Stimulated activated CD4-positive, alpha-beta T cell treated with anti-CD3 and anti-CD28 coated beads, Interleukin-2, amount 100 ng/mL, for 48 hours (primary cell): ENCODE measurements at regions not wholly inside any gene's neighbourhood (a gene's known extent, or its start where the extent isn't known, plus 50 kb on each side); places are given as distances from the start of the nearest gene placed in this dataset.

ENCODE experiments used
- DNase-seq, 2 donors: peaks; one replicate each; pipeline ENCODE4 v3.0.0-alpha.2; 2020

- no peak for DNase-seq
Measured at GRCh38 chr18:76252880-76253279, 242.2 kb downstream of the ZNF516 start.

- no peak for DNase-seq
Measured at GRCh38 chr18:76252139-76252538, 242.9 kb downstream of the ZNF516 start.

GRCh38 chr18:76251691-76252090, 243.4 kb downstream of the ZNF516 start:
- no peak for DNase-seq

- DNase-seq: no peak
Measured at GRCh38 chr18:76246590-76246989, 248.5 kb downstream of the ZNF516 start.

GRCh38 chr18:76234676-76235060, 260.4 kb downstream of the ZNF516 start:
- DNase-seq: no peak

- DNase-seq: no peak
Measured at GRCh38 chr18:76233876-76234675, 261.0 kb downstream of the ZNF516 start.

- no peak for DNase-seq
Measured at GRCh38 chr18:76233406-76233805, 261.6 kb downstream of the ZNF516 start.

- no peak for DNase-seq
Measured at GRCh38 chr18:76232779-76233178, 262.3 kb downstream of the ZNF516 start.

GRCh38 chr18:76232010-76232409, 263.0 kb downstream of the ZNF516 start:
- no peak for DNase-seq

GRCh38 chr18:76231402-76231801, 263.6 kb downstream of the ZNF516 start:
- DNase-seq: no peak

GRCh38 chr18:76230791-76231190, 264.3 kb downstream of the ZNF516 start:
- no peak for DNase-seq

- DNase-seq: no peak
Measured at GRCh38 chr18:76228716-76229115, 266.3 kb downstream of the ZNF516 start.

GRCh38 chr18:76227759-76228158, 267.3 kb downstream of the ZNF516 start:
- DNase-seq: no peak

GRCh38 chr18:76223403-76223802, 271.6 kb downstream of the ZNF516 start:
- DNase-seq: no peak

GRCh38 chr18:76219023-76219422, 276.0 kb downstream of the ZNF516 start:
- DNase-seq: no peak

GRCh38 chr18:76216096-76216495, 278.9 kb downstream of the ZNF516 start:
- DNase-seq: no peak

- no peak for DNase-seq
Measured at GRCh38 chr18:76213991-76214390, 281.1 kb downstream of the ZNF516 start.

GRCh38 chr18:76212960-76213359, 282.1 kb downstream of the ZNF516 start:
- no peak for DNase-seq

- DNase-seq: no peak
Measured at GRCh38 chr18:76209597-76209996, 285.4 kb downstream of the ZNF516 start.

GRCh38 chr18:76208678-76209306, 286.2 kb downstream of the ZNF516 start:
- DNase-seq: no peak

GRCh38 chr18:76205906-76206305, 289.1 kb downstream of the ZNF516 start:
- DNase-seq: no peak

- DNase-seq: no peak
Measured at GRCh38 chr18:76203552-76203951, 291.5 kb downstream of the ZNF516 start.

- DNase-seq: no peak
Measured at GRCh38 chr18:76202322-76202721, 292.7 kb downstream of the ZNF516 start.

GRCh38 chr18:76195601-76196000, 299.4 kb downstream of the ZNF516 start:
- no peak for DNase-seq

GRCh38 chr18:76188097-76188496, 306.9 kb downstream of the ZNF516 start:
- no peak for DNase-seq
